Testis (tissue), 2 donors: ENCODE measurements at regions not wholly inside any gene's neighbourhood (a gene's known extent, or its start where the extent isn't known, plus 50 kb on each side); places are given as distances from the start of the nearest gene placed in this dataset.

Experiments
- POLR2A ChIP-seq: fragments of 450-650 bp; IDR thresholded peaks from one replicate; pipeline ENCODE4 v1.6.1; 2017; ENCODE audit warnings: antibody characterized with exemption, mild to moderate bottlenecking, moderate library complexity
- TF ChIP-seq, protein P1 (sequence below), 3 experiments: fragments of 450-650 bp in 2 of 3; fragments of 200-600 bp in 1 of 3; sonication (generic) in 1 of 3; IDR thresholded peaks; one replicate each; pipeline ENCODE4 v1.5.1; 2016 to 2019; ENCODE audit warnings: antibody characterized with exemption in 3 of 3, mild to moderate bottlenecking in 2 of 3, moderate library complexity in 1 of 3

DNA sequence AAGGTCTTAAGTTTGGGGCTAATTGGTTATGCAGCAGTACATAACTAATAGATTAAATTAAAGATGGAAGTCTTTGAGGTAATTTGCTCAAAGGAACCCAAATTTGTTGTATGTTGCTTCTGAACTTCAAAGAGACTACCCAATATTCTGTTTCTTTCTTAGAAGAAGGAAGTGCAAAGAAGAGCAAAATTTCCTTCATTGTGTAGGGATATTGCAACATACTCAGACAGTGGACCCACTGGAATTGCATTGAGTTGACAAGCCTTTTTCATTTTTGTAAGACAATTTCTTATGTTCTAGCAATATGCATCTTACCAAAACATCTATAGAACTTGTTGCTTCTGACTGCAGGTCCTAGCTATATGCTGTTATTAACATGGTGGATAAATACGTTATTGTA is 527.8 kb downstream of the SH2D4B start:
- TF ChIP-seq, protein P1, sequence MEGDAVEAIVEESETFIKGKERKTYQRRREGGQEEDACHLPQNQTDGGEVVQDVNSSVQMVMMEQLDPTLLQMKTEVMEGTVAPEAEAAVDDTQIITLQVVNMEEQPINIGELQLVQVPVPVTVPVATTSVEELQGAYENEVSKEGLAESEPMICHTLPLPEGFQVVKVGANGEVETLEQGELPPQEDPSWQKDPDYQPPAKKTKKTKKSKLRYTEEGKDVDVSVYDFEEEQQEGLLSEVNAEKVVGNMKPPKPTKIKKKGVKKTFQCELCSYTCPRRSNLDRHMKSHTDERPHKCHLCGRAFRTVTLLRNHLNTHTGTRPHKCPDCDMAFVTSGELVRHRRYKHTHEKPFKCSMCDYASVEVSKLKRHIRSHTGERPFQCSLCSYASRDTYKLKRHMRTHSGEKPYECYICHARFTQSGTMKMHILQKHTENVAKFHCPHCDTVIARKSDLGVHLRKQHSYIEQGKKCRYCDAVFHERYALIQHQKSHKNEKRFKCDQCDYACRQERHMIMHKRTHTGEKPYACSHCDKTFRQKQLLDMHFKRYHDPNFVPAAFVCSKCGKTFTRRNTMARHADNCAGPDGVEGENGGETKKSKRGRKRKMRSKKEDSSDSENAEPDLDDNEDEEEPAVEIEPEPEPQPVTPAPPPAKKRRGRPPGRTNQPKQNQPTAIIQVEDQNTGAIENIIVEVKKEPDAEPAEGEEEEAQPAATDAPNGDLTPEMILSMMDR (IDR thresholded peaks at IDR 0.05) = no peak
- no peak for TF ChIP-seq POLR2A
